AG04450 (cell line): ENCODE measurements at regions not wholly inside any gene's neighbourhood (a gene's known extent, or its start where the extent isn't known, plus 50 kb on each side); places are given as distances from the start of the nearest gene placed in this dataset.

Experiments
- CTCF ChIA-PET: fragments of 300-600, 350-600 bp; formaldehyde crosslinking; extraction: SDS; loops from one replicate; lab custom pipeline; 2022; ENCODE audit warnings: antibody characterized with exemption, inconsistent platforms; lab: Charles Lee
- POLR2A ChIA-PET: fragments of 350-600 bp; formaldehyde crosslinking; extraction: SDS; loops from one replicate; lab custom pipeline; 2021; ENCODE audit warnings: antibody characterized with exemption, inconsistent platforms; lab: Yijun Ruan, JAX
- DNase-seq: peaks from one replicate; pipeline ENCODE4 v3.0.0-alpha.2; 2011; ENCODE audit warnings: low read depth, low spot score
- H3K27ac ChIP-seq: one replicate; pipeline ENCODE4 v1.5.1; 2012; ENCODE audit warnings: low read depth, low read length, control low read depth
- H3K27me3 ChIP-seq: one replicate; pipeline ENCODE4 v1.6.0; 2012; ENCODE audit warnings: low read length; ENCODE audit not compliant: control insufficient read depth, insufficient read depth
- H3K4me3 ChIP-seq: 2 replicates; pipeline ENCODE4 v1.5.1; 2011; ENCODE audit warnings: mild to moderate bottlenecking, low read depth, low read length, control low read depth
- H3K9me3 ChIP-seq: 2 replicates; pipeline ENCODE4 v1.5.1; 2012; ENCODE audit warnings: low read length; ENCODE audit not compliant: control insufficient read depth, insufficient read depth
- CTCF ChIP-seq: IDR thresholded peaks from 2 replicates; pipeline ENCODE4 v1.5.1; 2011; ENCODE audit warnings: low read depth, low read length, control low read depth, inconsistent platforms

- POLR2A ChIA-PET, result no interaction called here
- Histone ChIP-seq H3K27me3 (no peaks in the 10 kb centered on the region), H3K4me3 (no peak overlapping the region), H3K9me3 (peaks cover 4% of the 10 kb centered on the region; the same call in 1 of the 2 replicates), H3K27ac (no peak overlapping the region)
- CTCF ChIA-PET, result interaction anchor here (1.1 to 1.3 kb wide), 2 partner anchors 30 to 32 kb away, joined by 4 to 8 read pairs; no protein-coding TSS in a partner anchor
- DNase-seq, result peak; percentile 93
- no peak for TF ChIP-seq CTCF
These were observed 1547.4 kb upstream of the TENM3 start for GRCh38 chr4:180695851-180696250.

GRCh38 chr4:180696460-180697092, 1546.6 kb upstream of the TENM3 start:
- peaks cover 4% of the 10 kb centered on the region; the same call in 1 of the 2 replicates for H3K9me3 ChIP-seq
- ChIA-PET CTCF (interaction anchor here (1.1 to 1.3 kb wide), 2 partner anchors 31 to 33 kb away, joined by 4 to 8 read pairs; no protein-coding TSS in a partner anchor), POLR2A (no interaction called here)
- H3K27me3 ChIP-seq, result no peaks in the 10 kb centered on the region
- DNase-seq, result no peak
- no peak for TF ChIP-seq CTCF
- H3K27ac ChIP-seq, result no peak overlapping the region
- H3K4me3 ChIP-seq, result no peak overlapping the region

- no peak for TF ChIP-seq CTCF
- no peak overlapping the region for H3K4me3 ChIP-seq
- no peaks in the 10 kb centered on the region for H3K9me3 ChIP-seq
- H3K27me3 ChIP-seq, result no peaks in the 10 kb centered on the region
- H3K27ac ChIP-seq, result no peak overlapping the region
- no peak for DNase-seq
- ChIA-PET CTCF (no interaction called here), POLR2A (no interaction called here)
These were observed 1544.5 kb upstream of the TENM3 start for GRCh38 chr4:180698550-180699195.

- no peak overlapping the region for H3K27ac ChIP-seq
- H3K27me3 ChIP-seq, result no peaks in the 10 kb centered on the region
- no peak for TF ChIP-seq CTCF
- ChIA-PET CTCF (interaction anchor here (3.4 kb wide), 1 partner anchor 41 kb away, joined by 21 read pairs; no protein-coding TSS in a partner anchor), POLR2A (no interaction called here)
- DNase-seq, result no peak
- no peak overlapping the region for H3K4me3 ChIP-seq
- peaks cover 5% of the 10 kb centered on the region; the same call in 1 of the 2 replicates for H3K9me3 ChIP-seq
These were observed 1536.4 kb upstream of the TENM3 start for GRCh38 chr4:180706766-180707165.

GRCh38 chr4:180710628-180711337, 1532.4 kb upstream of the TENM3 start:
- Histone ChIP-seq H3K27me3 (no peaks in the 10 kb centered on the region), H3K4me3 (peak overlapping the region; percentile 18), H3K27ac (no peak overlapping the region), H3K9me3 (peaks cover 5% of the 10 kb centered on the region; the same call in 1 of the 2 replicates)
- POLR2A ChIA-PET, result no interaction called here
- peak; percentile 13 for DNase-seq
- CTCF ChIA-PET, result interaction anchor here (1.6 kb wide), 1 partner anchor 45 kb away, joined by 12 read pairs; no protein-coding TSS in a partner anchor
- no peak for TF ChIP-seq CTCF
